Stimulated activated naive CD4-positive, alpha-beta T cell (primary cell): ENCODE measurements at regions not wholly inside any gene's neighbourhood (a gene's known extent, or its start where the extent isn't known, plus 50 kb on each side); places are given as distances from the start of the nearest gene placed in this dataset.

ENCODE experiments used
- DNase-seq, 6 experiments: peaks; one replicate each; lab custom pipeline; 2025; lab: John Stamatoyannopoulos, UW

- no peak for DNase-seq
Measured at GRCh38 chr21:39054066-39054465, 129.2 kb downstream of the PSMG1 start.

- DNase-seq: no peak
Measured at GRCh38 chr21:39053126-39053525, 130.1 kb downstream of the PSMG1 start.

- no peak for DNase-seq
Measured at GRCh38 chr21:39052718-39053117, 130.5 kb downstream of the PSMG1 start.

GRCh38 chr21:39051588-39051949 lies 131.7 kb downstream of the PSMG1 start:
- no peak for DNase-seq

GRCh38 chr21:39050841-39051587 lies 132.2 kb downstream of the PSMG1 start:
- DNase-seq: no peak

- no peak for DNase-seq
Measured at GRCh38 chr21:39048574-39048973, 134.7 kb downstream of the PSMG1 start.

GRCh38 chr21:39048064-39048463 lies 135.2 kb downstream of the PSMG1 start:
- no peak for DNase-seq

- DNase-seq: no peak
Measured at GRCh38 chr21:39047046-39047445, 136.2 kb downstream of the PSMG1 start.

GRCh38 chr21:39046236-39046916 lies 136.9 kb downstream of the PSMG1 start:
- DNase-seq: no peak

- DNase-seq: no peak
Measured at GRCh38 chr21:39041816-39042215, 141.4 kb downstream of the PSMG1 start.

GRCh38 chr21:39040494-39041110 lies 142.6 kb downstream of the PSMG1 start:
- DNase-seq: no peak

- DNase-seq: no peak
Measured at GRCh38 chr21:39037807-39038405, 145.3 kb downstream of the PSMG1 start.

- DNase-seq: no peak
Measured at GRCh38 chr21:39036581-39036980, 146.7 kb downstream of the PSMG1 start.

GRCh38 chr21:39034590-39035536 lies 148.4 kb downstream of the PSMG1 start:
- DNase-seq: no peak

- DNase-seq: no peak
Measured at GRCh38 chr21:39033878-39034589, 149.2 kb downstream of the PSMG1 start.

GRCh38 chr21:39029900-39030884 lies 153.1 kb downstream of the PSMG1 start:
- no peak for DNase-seq

GRCh38 chr21:39029086-39029755 lies 154.0 kb downstream of the PSMG1 start:
- no peak for DNase-seq

- DNase-seq: no peak
Measured at GRCh38 chr21:39025198-39025597, 158.1 kb downstream of the PSMG1 start.

GRCh38 chr21:39024538-39024937 lies 158.7 kb downstream of the PSMG1 start:
- no peak for DNase-seq
